ENCODE measurements at regions not wholly inside any gene's neighbourhood (a gene's known extent, or its start where the extent isn't known, plus 50 kb on each side); places are given as distances from the start of the nearest gene placed in this dataset.

DNA sequence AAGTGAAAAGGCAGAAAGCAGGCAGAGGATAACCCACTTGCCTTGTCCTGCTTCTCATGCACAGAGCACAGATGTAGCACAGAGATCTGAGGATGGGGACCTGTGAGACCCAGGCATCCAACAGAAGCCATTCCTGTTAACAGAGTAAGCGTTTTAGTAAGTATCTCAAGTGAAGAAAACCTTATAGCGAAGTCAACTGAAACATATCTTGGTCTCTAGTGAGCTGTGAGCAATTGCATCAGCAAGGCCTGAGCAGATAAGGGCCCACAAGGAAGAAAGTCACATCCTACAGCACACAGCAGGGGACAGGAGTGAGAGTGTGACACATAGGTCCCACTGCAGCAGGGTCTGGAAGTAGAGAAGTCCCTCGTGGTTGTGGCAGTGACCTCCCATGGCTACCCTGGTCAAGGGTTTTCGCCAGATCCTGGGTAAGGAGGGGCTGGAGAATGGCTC, 248.7 kb upstream of the TNP1 start:
- no peak for TF ChIP-seq EZH2 (IDR thresholded peaks at IDR 0.05; ENCODE audit: borderline replicate concordance, low read depth, low read length, severe bottlenecking)
- TF ChIP-seq, protein P1, sequence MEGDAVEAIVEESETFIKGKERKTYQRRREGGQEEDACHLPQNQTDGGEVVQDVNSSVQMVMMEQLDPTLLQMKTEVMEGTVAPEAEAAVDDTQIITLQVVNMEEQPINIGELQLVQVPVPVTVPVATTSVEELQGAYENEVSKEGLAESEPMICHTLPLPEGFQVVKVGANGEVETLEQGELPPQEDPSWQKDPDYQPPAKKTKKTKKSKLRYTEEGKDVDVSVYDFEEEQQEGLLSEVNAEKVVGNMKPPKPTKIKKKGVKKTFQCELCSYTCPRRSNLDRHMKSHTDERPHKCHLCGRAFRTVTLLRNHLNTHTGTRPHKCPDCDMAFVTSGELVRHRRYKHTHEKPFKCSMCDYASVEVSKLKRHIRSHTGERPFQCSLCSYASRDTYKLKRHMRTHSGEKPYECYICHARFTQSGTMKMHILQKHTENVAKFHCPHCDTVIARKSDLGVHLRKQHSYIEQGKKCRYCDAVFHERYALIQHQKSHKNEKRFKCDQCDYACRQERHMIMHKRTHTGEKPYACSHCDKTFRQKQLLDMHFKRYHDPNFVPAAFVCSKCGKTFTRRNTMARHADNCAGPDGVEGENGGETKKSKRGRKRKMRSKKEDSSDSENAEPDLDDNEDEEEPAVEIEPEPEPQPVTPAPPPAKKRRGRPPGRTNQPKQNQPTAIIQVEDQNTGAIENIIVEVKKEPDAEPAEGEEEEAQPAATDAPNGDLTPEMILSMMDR (IDR thresholded peaks at IDR 0.05; ENCODE audit: borderline replicate concordance, extremely low read depth, low read length, poor library complexity, severe bottlenecking), result no peak
- peaks cover 4% of the 10 kb centered on the region for H3K27me3 ChIP-seq (ENCODE audit: insufficient read depth, low read length, poor library complexity)
- no peaks in the 10 kb centered on the region for H3K36me3 ChIP-seq (ENCODE audit: insufficient read depth, low read length)
- H2AFZ ChIP-seq (ENCODE audit: low read depth, low read length), result no peak overlapping the region
- DNase-seq, result no peak
- H3K27ac ChIP-seq (ENCODE audit: low read length), result no peak overlapping the region
- H3K79me2 ChIP-seq (ENCODE audit: insufficient read depth, low read length), result no peaks in the 10 kb centered on the region
- H3K4me1 ChIP-seq (ENCODE audit: insufficient read depth, low read length), result no peaks in the 10 kb centered on the region
- no peak overlapping the region for H3K4me3 ChIP-seq (ENCODE audit: low read depth in 1 of 2, low read length in 2 of 2)
- no peak overlapping the region for H3K9ac ChIP-seq (ENCODE audit: low read depth, low read length)
- H4K20me1 ChIP-seq (ENCODE audit: insufficient read depth, low read length), result no peaks in the 10 kb centered on the region
- ATAC-seq (ENCODE audit: insufficient read depth, low read depth), result no peak
- no peaks in the 10 kb centered on the region for H3K9me3 ChIP-seq (ENCODE audit: insufficient read depth, low read length, severe bottlenecking)
- no peak overlapping the region for H3K4me2 ChIP-seq (ENCODE audit: insufficient read depth, low read length)

DNA sequence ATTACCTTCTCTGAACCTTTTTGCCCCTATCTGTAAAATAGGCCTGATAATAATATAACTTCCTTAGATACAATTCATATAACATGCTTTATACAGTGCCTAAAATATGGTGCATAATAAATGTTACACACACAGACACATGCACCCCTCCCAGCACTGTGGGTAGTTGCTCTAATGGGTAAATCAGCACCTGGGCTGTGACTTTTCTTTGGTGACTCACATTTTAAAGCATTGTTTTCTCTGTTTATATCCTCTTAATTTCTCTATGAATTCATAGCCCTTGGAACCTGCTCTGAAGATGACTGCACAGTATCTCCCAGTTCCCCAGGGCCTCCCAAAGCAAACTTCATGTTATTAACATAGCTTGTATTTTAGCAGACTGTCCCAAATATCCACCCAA, 248.2 kb upstream of the TNP1 start:
- Histone ChIP-seq H2AFZ (ENCODE audit: low read depth, low read length) (no peak overlapping the region), H3K9me3 (ENCODE audit: insufficient read depth, low read length, severe bottlenecking) (no peaks in the 10 kb centered on the region), H3K36me3 (ENCODE audit: insufficient read depth, low read length) (no peaks in the 10 kb centered on the region), H3K4me2 (ENCODE audit: insufficient read depth, low read length) (no peak overlapping the region), H3K4me1 (ENCODE audit: insufficient read depth, low read length) (no peaks in the 10 kb centered on the region), H3K27me3 (ENCODE audit: insufficient read depth, low read length, poor library complexity) (peaks cover 4% of the 10 kb centered on the region), H3K79me2 (ENCODE audit: insufficient read depth, low read length) (no peaks in the 10 kb centered on the region), H3K4me3 (ENCODE audit: low read depth in 1 of 2, low read length in 2 of 2) (no peak overlapping the region), H3K9ac (ENCODE audit: low read depth, low read length) (no peak overlapping the region), H3K27ac (ENCODE audit: low read length) (no peak overlapping the region), H4K20me1 (ENCODE audit: insufficient read depth, low read length) (no peaks in the 10 kb centered on the region)
- ATAC-seq (ENCODE audit: insufficient read depth, low read depth) (no peak), DNase-seq (no peak)
- TF ChIP-seq EZH2 (IDR thresholded peaks at IDR 0.05; ENCODE audit: borderline replicate concordance, low read depth, low read length, severe bottlenecking), result no peak
- TF ChIP-seq, protein P1 (IDR thresholded peaks at IDR 0.05; ENCODE audit: borderline replicate concordance, extremely low read depth, low read length, poor library complexity, severe bottlenecking), result no peak

DNA sequence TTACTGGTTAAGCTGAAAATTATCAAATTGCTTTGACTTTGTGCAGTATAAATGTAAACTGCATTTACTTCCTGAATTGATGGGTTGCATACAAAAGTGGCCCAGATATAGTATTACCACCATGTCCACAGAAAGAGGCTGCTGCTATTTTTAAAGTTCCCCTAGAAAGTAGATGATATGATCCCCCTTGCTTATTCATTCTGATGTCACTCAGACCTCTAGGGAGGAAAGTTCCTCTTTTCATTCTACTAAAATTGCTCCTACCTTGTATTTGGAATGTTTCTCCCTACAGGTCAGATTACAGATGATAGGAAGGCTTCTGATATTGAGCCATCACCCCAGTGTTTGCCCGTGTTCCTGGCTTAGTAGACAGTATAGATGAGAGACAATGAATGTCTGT, 247.6 kb upstream of the TNP1 start:
- no peaks in the 10 kb centered on the region for H3K9me3 ChIP-seq (ENCODE audit: insufficient read depth, low read length, severe bottlenecking)
- H3K27me3 ChIP-seq (ENCODE audit: insufficient read depth, low read length, poor library complexity), result peaks cover 4% of the 10 kb centered on the region
- H3K4me3 ChIP-seq (ENCODE audit: low read depth in 1 of 2, low read length in 2 of 2), result no peak overlapping the region
- TF ChIP-seq, protein P1 (IDR thresholded peaks at IDR 0.05; ENCODE audit: borderline replicate concordance, extremely low read depth, low read length, poor library complexity, severe bottlenecking), result no peak
- no peak for TF ChIP-seq EZH2 (IDR thresholded peaks at IDR 0.05; ENCODE audit: borderline replicate concordance, low read depth, low read length, severe bottlenecking)
- H3K27ac ChIP-seq (ENCODE audit: low read length), result no peak overlapping the region
- ATAC-seq (ENCODE audit: insufficient read depth, low read depth) (no peak), DNase-seq (no peak)
- H4K20me1 ChIP-seq (ENCODE audit: insufficient read depth, low read length), result no peaks in the 10 kb centered on the region
- H3K4me1 ChIP-seq (ENCODE audit: insufficient read depth, low read length), result no peaks in the 10 kb centered on the region
- H3K4me2 ChIP-seq (ENCODE audit: insufficient read depth, low read length), result no peak overlapping the region
- no peak overlapping the region for H3K9ac ChIP-seq (ENCODE audit: low read depth, low read length)
- H2AFZ ChIP-seq (ENCODE audit: low read depth, low read length), result no peak overlapping the region
- H3K79me2 ChIP-seq (ENCODE audit: insufficient read depth, low read length), result no peaks in the 10 kb centered on the region
- no peaks in the 10 kb centered on the region for H3K36me3 ChIP-seq (ENCODE audit: insufficient read depth, low read length)

DNA sequence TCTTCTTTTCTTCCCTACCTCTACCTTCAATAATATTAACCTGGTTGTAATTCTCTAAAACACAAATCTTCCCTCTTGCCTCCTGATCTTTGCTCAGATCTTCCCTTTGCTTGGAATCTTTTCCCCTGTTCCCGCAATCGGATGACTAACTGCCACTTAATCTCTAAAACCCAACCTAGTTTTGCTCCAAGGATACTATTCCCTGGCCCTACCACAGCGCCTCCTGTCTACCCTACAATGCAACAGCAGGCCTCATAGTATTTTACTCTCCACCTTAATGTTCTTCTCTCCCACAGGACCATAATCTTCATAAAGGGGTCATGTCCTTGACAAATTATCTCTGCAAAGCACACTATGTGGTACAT, 246.8 kb upstream of the TNP1 start:
- ATAC-seq (ENCODE audit: insufficient read depth, low read depth), result no peak
- Histone ChIP-seq H4K20me1 (ENCODE audit: insufficient read depth, low read length) (no peaks in the 10 kb centered on the region), H3K4me1 (ENCODE audit: insufficient read depth, low read length) (no peaks in the 10 kb centered on the region), H3K9ac (ENCODE audit: low read depth, low read length) (no peak overlapping the region), H3K27ac (ENCODE audit: low read length) (no peak overlapping the region), H3K9me3 (ENCODE audit: insufficient read depth, low read length, severe bottlenecking) (no peaks in the 10 kb centered on the region), H3K4me3 (ENCODE audit: low read depth in 1 of 2, low read length in 2 of 2) (no peak overlapping the region), H3K27me3 (ENCODE audit: insufficient read depth, low read length, poor library complexity) (peaks cover 4% of the 10 kb centered on the region), H2AFZ (ENCODE audit: low read depth, low read length) (no peak overlapping the region), H3K79me2 (ENCODE audit: insufficient read depth, low read length) (no peaks in the 10 kb centered on the region), H3K36me3 (ENCODE audit: insufficient read depth, low read length) (no peaks in the 10 kb centered on the region), H3K4me2 (ENCODE audit: insufficient read depth, low read length) (no peak overlapping the region)
- TF ChIP-seq, protein P1 (IDR thresholded peaks at IDR 0.05; ENCODE audit: borderline replicate concordance, extremely low read depth, low read length, poor library complexity, severe bottlenecking), result peak; percentile 66
- TF ChIP-seq EZH2 (IDR thresholded peaks at IDR 0.05; ENCODE audit: borderline replicate concordance, low read depth, low read length, severe bottlenecking), result no peak
- DNase-seq, result no peak
